Endothelial cell of umbilical vein (primary cell): ENCODE measurements at regions not wholly inside any gene's neighbourhood (a gene's known extent, or its start where the extent isn't known, plus 50 kb on each side); places are given as distances from the start of the nearest gene placed in this dataset.

Experiments used
- BruUV-seq: library from RNA; stranded (reverse); fragments of 400-500 nt; replicated peaks from 2 replicates; lab custom pipeline; 2021; lab: Mats Ljungman, UMichigan
- CTCF ChIA-PET: fragments of 300-600, 350-600 bp; sonication (Branson Sonifier 250); formaldehyde crosslinking; loops from one replicate; lab custom pipeline; 2021; ENCODE audit warnings: antibody characterized with exemption, inconsistent platforms; lab: Charles Lee
- POLR2A ChIA-PET: fragments of 300-600, 350-600 bp; sonication (Branson Sonifier 250); formaldehyde crosslinking; loops from one replicate; lab custom pipeline; 2021; ENCODE audit warnings: antibody characterized with exemption, inconsistent platforms; lab: Charles Lee
- DNase-seq: peaks from one replicate; pipeline ENCODE4 v3.0.0-alpha.2; 2011; ENCODE audit warnings: low read depth, low spot score
- FAIRE-seq: peaks from 2 replicates; lab custom pipeline; 2011; peaks lifted over from hg19 to GRCh38; lab: Jason Lieb, UNC
- H2AFZ ChIP-seq: 2 replicates; pipeline ENCODE4 v1.6.0; 2012; ENCODE audit warnings: low read depth, low read length, control low read depth, inconsistent platforms
- H3K27ac ChIP-seq: 2 replicates; pipeline ENCODE4 v1.5.1; 2011; ENCODE audit warnings: low read depth, mild to moderate bottlenecking, control low read depth, low read length, moderate library complexity; ENCODE audit not compliant: insufficient read depth
- H3K27me3 ChIP-seq, 2 experiments: 2 replicates each; pipeline versions ENCODE4 v1.6.0 to v1.6.1; 2011; ENCODE audit warnings: low read length in 2 of 2, mixed read lengths in 1 of 2; ENCODE audit not compliant: control insufficient read depth in 2 of 2, insufficient read depth in 2 of 2
- H3K36me3 ChIP-seq, 2 experiments: 2 replicates in 1 of 2; 3 replicates in 1 of 2; pipeline ENCODE4 v1.5.1; 2011; ENCODE audit warnings: low read length in 2 of 2, mild to moderate bottlenecking in 1 of 2, moderate library complexity in 1 of 2; ENCODE audit not compliant: control insufficient read depth in 2 of 2, insufficient read depth in 2 of 2; ENCODE audit errors: extremely low read depth in 1 of 2
- H3K4me1 ChIP-seq: 3 replicates; pipeline ENCODE4 v1.5.1; 2011; ENCODE audit warnings: mild to moderate bottlenecking, low read length; ENCODE audit not compliant: control insufficient read depth, insufficient read depth; ENCODE audit errors: extremely low read depth
- H3K4me2 ChIP-seq: 2 replicates; pipeline ENCODE4 v1.6.1; 2011; ENCODE audit warnings: low read length, control low read depth, mixed read lengths; ENCODE audit not compliant: insufficient read depth
- H3K4me3 ChIP-seq, 3 experiments: fragments of 200-600 bp in 1 of 3; sonication (generic), shearing (Covaris generic) in 1 of 3; replicated peaks in 1 of 3; 2 replicates each; pipeline ENCODE4 v1.5.1; 2011 to 2016; ENCODE audit warnings: control low read depth in 3 of 3, low read length in 3 of 3, mild to moderate bottlenecking in 2 of 3, inconsistent platforms in 1 of 3, low read depth in 1 of 3, moderate library complexity in 1 of 3; ENCODE audit not compliant: insufficient read depth in 1 of 3
- H3K79me2 ChIP-seq: 2 replicates; pipeline ENCODE4 v1.6.0; 2012; ENCODE audit warnings: low read length, inconsistent platforms; ENCODE audit not compliant: control insufficient read depth, insufficient read depth
- H3K9ac ChIP-seq: replicated peaks from 2 replicates; pipeline ENCODE3; 2011; ENCODE audit warnings: low read length, control low read depth; ENCODE audit not compliant: insufficient read depth; ENCODE audit errors: extremely low read depth
- H3K9me1 ChIP-seq: replicated peaks from 3 replicates; pipeline ENCODE4 v1.6.0; 2011; ENCODE audit warnings: mild to moderate bottlenecking, low read length; ENCODE audit not compliant: control insufficient read depth, insufficient read depth; ENCODE audit errors: extremely low read depth
- H3K9me3 ChIP-seq: replicated peaks from 2 replicates; pipeline ENCODE4 v1.5.1; 2012; ENCODE audit warnings: low read length, inconsistent platforms; ENCODE audit not compliant: control insufficient read depth, insufficient read depth
- H4K20me1 ChIP-seq: replicated peaks from 2 replicates; pipeline ENCODE3; 2011; ENCODE audit warnings: mild to moderate bottlenecking, low read length; ENCODE audit not compliant: control insufficient read depth, insufficient read depth; ENCODE audit errors: extremely low read depth
- EZH2 ChIP-seq: IDR thresholded peaks from 2 replicates; pipeline ENCODE4 v1.6.1; 2012; ENCODE audit warnings: borderline replicate concordance, low read depth, mild to moderate bottlenecking, moderate library complexity, low read length, inconsistent platforms; ENCODE audit not compliant: severe bottlenecking
- FOS ChIP-seq: IDR thresholded peaks from 2 replicates; pipeline ENCODE4 v1.6.1; 2011; ENCODE audit warnings: mild to moderate bottlenecking, low read length, moderate library complexity, borderline replicate concordance; ENCODE audit not compliant: insufficient read depth
- GATA2 ChIP-seq: IDR thresholded peaks from 2 replicates; pipeline ENCODE4 v1.7.0; 2011; ENCODE audit warnings: low read depth, mild to moderate bottlenecking, moderate library complexity, mixed read lengths, low read length; ENCODE audit not compliant: insufficient read length, insufficient read depth
- JUN ChIP-seq: IDR thresholded peaks from 2 replicates; pipeline ENCODE4 v1.6.1; 2011; ENCODE audit warnings: borderline replicate concordance, low read depth; ENCODE audit not compliant: insufficient read length, insufficient read depth
- MYC ChIP-seq: IDR thresholded peaks from one replicate; pipeline ENCODE4 v1.6.1; 2011; ENCODE audit warnings: mild to moderate bottlenecking, low read depth, low read length
- POLR2A ChIP-seq: IDR thresholded peaks from 2 replicates; pipeline ENCODE4 v1.6.1; 2012; ENCODE audit warnings: low read depth, mild to moderate bottlenecking, control low read depth, low read length
- POLR2AphosphoS5 ChIP-seq: IDR thresholded peaks from 2 replicates; pipeline ENCODE4 v1.6.1; 2012; ENCODE audit warnings: low read depth, mild to moderate bottlenecking, control low read depth, low read length, moderate library complexity; ENCODE audit not compliant: insufficient read depth
- dilution Hi-C: fragments of 300-500 bp; cut with MboI; formaldehyde crosslinking; loops from one replicate; pipeline ENCODE4 v1.15.0; 2019; ENCODE audit warnings: low sequenced_read_pairs; ENCODE audit not compliant: extremely low pct_ligation_motif_present
- intact Hi-C: fragments of 100-400 bp; cut with micrococcal nuclease; formaldehyde crosslinking; loops from one replicate; pipeline ENCODE4 v1.10.0; 2022
- TF ChIP-seq, protein P1 (sequence below), 2 donors: IDR thresholded peaks; 1 replicate in 1 of 2; 2 replicates in 1 of 2; pipeline ENCODE4 v1.5.1; 2011; ENCODE audit warnings: low read length in 2 of 2, mild to moderate bottlenecking in 2 of 2, moderate library complexity in 2 of 2, control low read depth in 1 of 2, inconsistent platforms in 1 of 2, low read depth in 1 of 2; ENCODE audit not compliant: insufficient read depth in 1 of 2; ENCODE audit errors: extremely low read depth in 1 of 2
- TF ChIP-seq, protein P2 (sequence below): IDR thresholded peaks from 2 replicates; pipeline ENCODE4 v1.6.1; 2011; ENCODE audit not compliant: insufficient read depth, insufficient read length

DNA sequence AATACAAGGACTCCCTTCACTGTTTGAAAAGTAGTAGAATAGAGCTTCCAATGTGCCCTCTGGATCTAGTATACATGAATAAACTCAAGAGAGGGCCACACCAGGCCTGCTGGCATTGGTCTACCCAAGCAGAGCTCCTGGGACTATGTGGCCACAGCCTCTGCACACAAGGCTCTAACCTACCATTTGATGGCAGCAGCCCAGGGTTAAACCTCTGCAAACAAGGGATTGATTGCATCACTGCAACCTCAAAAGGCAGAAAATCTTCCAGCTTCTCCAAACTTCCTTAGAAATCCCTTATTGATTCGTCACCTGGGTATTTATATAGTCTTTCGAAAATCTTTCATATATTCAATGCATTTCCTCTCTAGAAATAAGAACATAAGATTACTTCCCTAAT, 147.6 kb upstream of the SETBP1 start:
- intact Hi-C loops: no loop called here
- no peak for FAIRE-seq

More for the DNA sequence above, 147.6 kb upstream of the SETBP1 start:
- Histone ChIP-seq H2AFZ (no peak overlapping the region), H3K9me1 (no peaks in the 10 kb centered on the region), H4K20me1 (no peaks in the 10 kb centered on the region), H3K4me1 (no peaks in the 10 kb centered on the region), H3K36me3 (no peaks in the 10 kb centered on the region), H3K27ac (no peak overlapping the region), H3K4me3 (no peak overlapping the region), H3K9me3 (no peaks in the 10 kb centered on the region), H3K27me3 (peaks cover 0 to 1% of the 10 kb centered on the region in 2 experiments), H3K79me2 (no peaks in the 10 kb centered on the region), H3K9ac (no peak overlapping the region), H3K4me2 (no peak overlapping the region)
- BruUV-seq: no TSS peak
- ChIA-PET CTCF (no interaction called here), POLR2A (interaction anchor here (0.6 kb wide), 1 partner anchor 23 kb away, joined by 8 read pairs; no protein-coding TSS in a partner anchor)
- TF ChIP-seq, protein P1, sequence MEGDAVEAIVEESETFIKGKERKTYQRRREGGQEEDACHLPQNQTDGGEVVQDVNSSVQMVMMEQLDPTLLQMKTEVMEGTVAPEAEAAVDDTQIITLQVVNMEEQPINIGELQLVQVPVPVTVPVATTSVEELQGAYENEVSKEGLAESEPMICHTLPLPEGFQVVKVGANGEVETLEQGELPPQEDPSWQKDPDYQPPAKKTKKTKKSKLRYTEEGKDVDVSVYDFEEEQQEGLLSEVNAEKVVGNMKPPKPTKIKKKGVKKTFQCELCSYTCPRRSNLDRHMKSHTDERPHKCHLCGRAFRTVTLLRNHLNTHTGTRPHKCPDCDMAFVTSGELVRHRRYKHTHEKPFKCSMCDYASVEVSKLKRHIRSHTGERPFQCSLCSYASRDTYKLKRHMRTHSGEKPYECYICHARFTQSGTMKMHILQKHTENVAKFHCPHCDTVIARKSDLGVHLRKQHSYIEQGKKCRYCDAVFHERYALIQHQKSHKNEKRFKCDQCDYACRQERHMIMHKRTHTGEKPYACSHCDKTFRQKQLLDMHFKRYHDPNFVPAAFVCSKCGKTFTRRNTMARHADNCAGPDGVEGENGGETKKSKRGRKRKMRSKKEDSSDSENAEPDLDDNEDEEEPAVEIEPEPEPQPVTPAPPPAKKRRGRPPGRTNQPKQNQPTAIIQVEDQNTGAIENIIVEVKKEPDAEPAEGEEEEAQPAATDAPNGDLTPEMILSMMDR (IDR thresholded peaks at IDR 0.05; ENCODE audit: extremely low read depth in 1 of 2, insufficient read depth in 1 of 2, low read depth in 1 of 2, low read length in 2 of 2): no peak
- TF ChIP-seq GATA2: no peak
- no peak for TF ChIP-seq JUN
- no peak for TF ChIP-seq POLR2A
- TF ChIP-seq, protein P2, sequence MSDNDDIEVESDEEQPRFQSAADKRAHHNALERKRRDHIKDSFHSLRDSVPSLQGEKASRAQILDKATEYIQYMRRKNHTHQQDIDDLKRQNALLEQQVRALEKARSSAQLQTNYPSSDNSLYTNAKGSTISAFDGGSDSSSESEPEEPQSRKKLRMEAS: no peak
- TF ChIP-seq MYC: no peak
- TF ChIP-seq POLR2AphosphoS5: no peak
- TF ChIP-seq FOS: no peak
- TF ChIP-seq EZH2: no peak
- dilution Hi-C loops: no loop called here
- no peak for DNase-seq
